OCI-LY1 (cell line): ENCODE measurements at regions not wholly inside any gene's neighbourhood (a gene's known extent, or its start where the extent isn't known, plus 50 kb on each side); places are given as distances from the start of the nearest gene placed in this dataset.

Source experiments
- EZH2 ChIP-seq: fragments of 200-600 bp; sonication (generic), shearing (Covaris generic); IDR thresholded peaks from 2 replicates; pipeline ENCODE4 v1.8.0; 2017; ENCODE audit warnings: borderline replicate concordance, mixed run types, mild to moderate bottlenecking, antibody characterized with exemption, low read length, moderate library complexity, mixed read lengths
- TF ChIP-seq, protein P1 (sequence below): fragments of 200-600 bp; sonication (generic), shearing (Covaris generic); IDR thresholded peaks from 2 replicates; pipeline ENCODE4 v1.5.1; 2017; ENCODE audit warnings: mild to moderate bottlenecking, antibody characterized with exemption, low read length, moderate library complexity, mixed read lengths

DNA sequence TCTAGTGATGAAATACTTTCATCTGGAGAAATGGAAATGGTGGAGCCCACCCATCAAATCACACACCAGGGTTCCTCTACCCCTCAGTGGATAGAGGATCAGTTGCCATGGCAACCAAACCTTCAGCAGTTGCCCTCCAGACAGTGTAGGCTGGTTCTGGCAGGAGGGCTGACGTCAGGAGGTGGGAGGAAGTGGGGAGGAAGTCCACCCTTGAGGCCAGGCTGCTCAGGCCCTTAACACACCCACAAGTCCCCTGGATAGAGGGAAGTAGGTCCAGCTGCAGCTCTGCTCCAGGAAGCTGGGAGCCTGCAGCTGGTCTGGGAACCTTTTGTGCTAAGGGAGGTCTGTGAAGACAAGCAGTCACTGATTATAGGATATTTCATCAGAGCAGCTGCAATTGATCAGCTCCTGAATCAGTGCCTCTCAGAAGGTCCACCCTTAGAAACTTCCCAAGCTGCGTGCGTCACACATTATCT is 186.6 kb downstream of the MTX2 start:
- TF ChIP-seq, protein P1, sequence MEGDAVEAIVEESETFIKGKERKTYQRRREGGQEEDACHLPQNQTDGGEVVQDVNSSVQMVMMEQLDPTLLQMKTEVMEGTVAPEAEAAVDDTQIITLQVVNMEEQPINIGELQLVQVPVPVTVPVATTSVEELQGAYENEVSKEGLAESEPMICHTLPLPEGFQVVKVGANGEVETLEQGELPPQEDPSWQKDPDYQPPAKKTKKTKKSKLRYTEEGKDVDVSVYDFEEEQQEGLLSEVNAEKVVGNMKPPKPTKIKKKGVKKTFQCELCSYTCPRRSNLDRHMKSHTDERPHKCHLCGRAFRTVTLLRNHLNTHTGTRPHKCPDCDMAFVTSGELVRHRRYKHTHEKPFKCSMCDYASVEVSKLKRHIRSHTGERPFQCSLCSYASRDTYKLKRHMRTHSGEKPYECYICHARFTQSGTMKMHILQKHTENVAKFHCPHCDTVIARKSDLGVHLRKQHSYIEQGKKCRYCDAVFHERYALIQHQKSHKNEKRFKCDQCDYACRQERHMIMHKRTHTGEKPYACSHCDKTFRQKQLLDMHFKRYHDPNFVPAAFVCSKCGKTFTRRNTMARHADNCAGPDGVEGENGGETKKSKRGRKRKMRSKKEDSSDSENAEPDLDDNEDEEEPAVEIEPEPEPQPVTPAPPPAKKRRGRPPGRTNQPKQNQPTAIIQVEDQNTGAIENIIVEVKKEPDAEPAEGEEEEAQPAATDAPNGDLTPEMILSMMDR, result no peak
- TF ChIP-seq EZH2, result no peak
